ENCODE measurements at regions not wholly inside any gene's neighbourhood (a gene's known extent, or its start where the extent isn't known, plus 50 kb on each side); places are given as distances from the start of the nearest gene placed in this dataset.

DNA sequence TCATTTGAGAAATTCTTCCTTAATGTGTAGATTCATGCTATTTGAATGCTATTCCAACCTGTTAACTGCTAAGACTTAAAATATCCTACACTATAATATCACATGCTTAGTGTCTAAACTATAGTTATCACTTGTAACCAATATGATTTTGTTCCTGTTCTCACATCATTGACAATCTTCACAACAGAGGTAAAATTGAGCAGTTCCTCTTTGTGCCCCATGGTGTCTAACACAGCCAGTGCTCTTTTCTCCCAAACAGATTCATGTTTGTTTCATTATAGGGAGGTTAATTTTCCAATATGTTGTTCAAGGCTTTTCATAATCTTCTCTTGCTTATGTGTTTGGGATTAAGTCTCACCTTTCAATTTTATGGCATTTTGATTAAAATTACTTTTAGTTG is 591.1 kb downstream of the ZPLD1 start:
- TF ChIP-seq, protein P1, sequence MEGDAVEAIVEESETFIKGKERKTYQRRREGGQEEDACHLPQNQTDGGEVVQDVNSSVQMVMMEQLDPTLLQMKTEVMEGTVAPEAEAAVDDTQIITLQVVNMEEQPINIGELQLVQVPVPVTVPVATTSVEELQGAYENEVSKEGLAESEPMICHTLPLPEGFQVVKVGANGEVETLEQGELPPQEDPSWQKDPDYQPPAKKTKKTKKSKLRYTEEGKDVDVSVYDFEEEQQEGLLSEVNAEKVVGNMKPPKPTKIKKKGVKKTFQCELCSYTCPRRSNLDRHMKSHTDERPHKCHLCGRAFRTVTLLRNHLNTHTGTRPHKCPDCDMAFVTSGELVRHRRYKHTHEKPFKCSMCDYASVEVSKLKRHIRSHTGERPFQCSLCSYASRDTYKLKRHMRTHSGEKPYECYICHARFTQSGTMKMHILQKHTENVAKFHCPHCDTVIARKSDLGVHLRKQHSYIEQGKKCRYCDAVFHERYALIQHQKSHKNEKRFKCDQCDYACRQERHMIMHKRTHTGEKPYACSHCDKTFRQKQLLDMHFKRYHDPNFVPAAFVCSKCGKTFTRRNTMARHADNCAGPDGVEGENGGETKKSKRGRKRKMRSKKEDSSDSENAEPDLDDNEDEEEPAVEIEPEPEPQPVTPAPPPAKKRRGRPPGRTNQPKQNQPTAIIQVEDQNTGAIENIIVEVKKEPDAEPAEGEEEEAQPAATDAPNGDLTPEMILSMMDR (IDR thresholded peaks at IDR 0.05) = no peak
- TF ChIP-seq EZH2phosphoT487 (IDR thresholded peaks at IDR 0.05) = no peak
- no peak for TF ChIP-seq EZH2 (IDR thresholded peaks at IDR 0.05)

All from neural progenitor cell (in vitro differentiated cells).